K562 (cell line): ENCODE measurements at regions not wholly inside any gene's neighbourhood (a gene's known extent, or its start where the extent isn't known, plus 50 kb on each side); places are given as distances from the start of the nearest gene placed in this dataset.

Experiments used
- ATAC-seq: fragments of 200-7000 bp; cut with Tn5 transposase; 3 replicates; pipeline ENCODE4 v1.9.1; 2020; ENCODE audit warnings: moderate library complexity
- BruUV-seq: library from RNA; stranded (reverse); fragments of 400-500 nt; replicated peaks from 2 replicates; lab custom pipeline; 2021; lab: Mats Ljungman, UMichigan
- CTCF ChIA-PET: fragments of 300-600 bp; formaldehyde crosslinking; extraction: SDS; loops from one replicate; lab custom pipeline; 2021; ENCODE audit warnings: low intra/inter-chr PET ratio; lab: Yijun Ruan, JAX
- POLR2A ChIA-PET: fragments of 300-600, 350-650 bp; sonication (Branson Sonifier 250); formaldehyde crosslinking; extraction: SDS; loops from one replicate; lab custom pipeline; 2021; ENCODE audit warnings: antibody characterized with exemption, inconsistent platforms; lab: Yijun Ruan, JAX
- DNase-seq, 4 experiments: peaks; one replicate each; pipeline versions ENCODE4 v3.0.0 to v3.0.0-alpha.2; 2011 to 2018; ENCODE audit warnings: low spot score in 3 of 4, mixed read lengths in 3 of 4; ENCODE audit errors: extremely low read depth in 1 of 4
- FAIRE-seq: peaks from 2 replicates; lab custom pipeline; 2011; peaks lifted over from hg19 to GRCh38; lab: Jason Lieb, UNC
- H2AFZ ChIP-seq: 2 replicates; pipeline ENCODE4 v1.6.0; 2011; ENCODE audit warnings: low read depth, low read length, control low read depth, inconsistent platforms
- H3K27ac ChIP-seq: fragments of 200-600 bp; 3 replicates; pipeline ENCODE4 v1.8.0; 2011; ENCODE audit warnings: low read depth, mild to moderate bottlenecking, control low read depth, inconsistent platforms, low read length, moderate library complexity, mixed read lengths; ENCODE audit errors: extremely low read depth
- H3K27me3 ChIP-seq, 2 experiments: fragments of 300-600 bp in 1 of 2; 2 replicates in 1 of 2; 3 replicates in 1 of 2; pipeline versions ENCODE4 v1.6.0 to v1.8.0; 2011; ENCODE audit warnings: inconsistent platforms in 2 of 2, low read length in 2 of 2, mild to moderate bottlenecking in 1 of 2, mixed read lengths in 1 of 2, moderate library complexity in 1 of 2; ENCODE audit not compliant: control insufficient read depth in 2 of 2, insufficient read depth in 2 of 2
- H3K36me3 ChIP-seq: fragments of 300-600 bp; 3 replicates; pipeline ENCODE4 v1.8.0; 2011; ENCODE audit warnings: mild to moderate bottlenecking, low read length, inconsistent platforms; ENCODE audit not compliant: control insufficient read depth, insufficient read depth
- H3K4me1 ChIP-seq, 2 experiments: fragments of 200-600 bp in 1 of 2; replicated peaks in 1 of 2; 2 replicates in 1 of 2; 3 replicates in 1 of 2; pipeline versions ENCODE4 v1.5.1 to v1.8.0; 2011; ENCODE audit warnings: inconsistent platforms in 2 of 2, low read length in 2 of 2, mild to moderate bottlenecking in 1 of 2, mixed read lengths in 1 of 2, moderate library complexity in 1 of 2; ENCODE audit not compliant: control insufficient read depth in 2 of 2, insufficient read depth in 2 of 2
- H3K4me2 ChIP-seq: 2 replicates; pipeline ENCODE4 v1.6.1; 2011; ENCODE audit warnings: low read length, control low read depth, inconsistent platforms, mixed read lengths; ENCODE audit not compliant: insufficient read depth
- H3K4me3 ChIP-seq: fragments of 200-600 bp; sonication (generic), shearing (Covaris generic); 2 replicates; pipeline ENCODE4 v1.5.1; 2016; ENCODE audit warnings: control low read depth, inconsistent platforms
- H3K79me2 ChIP-seq: fragments of 200-600 bp; 3 replicates; pipeline ENCODE4 v1.8.0; 2011; ENCODE audit warnings: low read length, inconsistent platforms; ENCODE audit not compliant: control insufficient read depth, insufficient read depth
- H3K9ac ChIP-seq, 2 experiments: 2 replicates each; pipeline versions ENCODE4 v1.6.0 to v1.6.1; 2011; ENCODE audit warnings: low read depth in 2 of 2, low read length in 2 of 2, control low read depth in 1 of 2, inconsistent platforms in 1 of 2, mild to moderate bottlenecking in 1 of 2, mixed read lengths in 1 of 2; ENCODE audit not compliant: insufficient read depth in 1 of 2
- H3K9me1 ChIP-seq: one replicate; pipeline ENCODE4 v1.6.0; 2011; ENCODE audit warnings: inconsistent platforms, mild to moderate bottlenecking, low read length, moderate library complexity; ENCODE audit not compliant: control insufficient read depth, insufficient read depth
- H3K9me3 ChIP-seq: replicated peaks from 2 replicates; pipeline ENCODE4 v1.5.1; 2011; ENCODE audit warnings: low read depth, low read length, inconsistent platforms; ENCODE audit not compliant: control insufficient read depth, insufficient read depth
- H4K20me1 ChIP-seq: replicated peaks from 2 replicates; pipeline ENCODE4 v1.6.1; 2011; ENCODE audit warnings: low read length, inconsistent platforms, mixed read lengths; ENCODE audit not compliant: control insufficient read depth, insufficient read depth
- ATF1 ChIP-seq, 2 experiments: fragments of 450-650 bp in 1 of 2; IDR thresholded peaks; 2 replicates each; pipeline ENCODE4 v1.6.1; 2016; ENCODE audit warnings: missing compliant biosample characterization in 1 of 2, missing genetic modification characterization in 1 of 2
- GTF2E2 ChIP-seq: fragments of 200-800 bp; sonication (Bioruptor generic); IDR thresholded peaks from 2 replicates; pipeline ENCODE4 v1.6.1; 2016; ENCODE audit warnings: missing genetic modification characterization, missing compliant biosample characterization
- HMG20A ChIP-seq: fragments of 450-650 bp; formaldehyde crosslinking; conservative IDR thresholded peaks from 2 replicates; pipeline ENCODE4 v1.4.0; 2020; ENCODE audit warnings: mild to moderate bottlenecking, mixed read lengths
- L3MBTL2 ChIP-seq: fragments of 450-650 bp; IDR thresholded peaks from 2 replicates; pipeline ENCODE4 v1.6.1; 2016; ENCODE audit warnings: mild to moderate bottlenecking, moderate library complexity
- ZFP36 ChIP-seq: fragments of 150-350 bp; IDR thresholded peaks from 2 replicates; pipeline ENCODE4 v1.6.1; 2018; ENCODE audit warnings: low read length, low read depth; ENCODE audit not compliant: partially characterized antibody
- ZNF121 ChIP-seq: sonication (generic); formaldehyde crosslinking; conservative IDR thresholded peaks from 2 replicates; pipeline ENCODE4 v1.8.0; 2022; ENCODE audit warnings: missing genetic modification reagents
- ZNF766 ChIP-seq: fragments of 200-800 bp; sonication (Bioruptor generic); conservative IDR thresholded peaks from 2 replicates; pipeline ENCODE4 v1.6.1; 2016; ENCODE audit warnings: missing genetic modification characterization, missing compliant biosample characterization
- WGBS: fragments of 100-300 bp; shearing (Covaris generic); methylation state at CpG from one replicate; pipeline ENCODE4 v1.1.6; 2016; ENCODE audit warnings: low coverage, mixed read lengths; ENCODE audit not compliant: insufficient coverage; ENCODE audit errors: missing lambda C conversion rate; 5-methylcytosine and 5-hydroxymethylcytosine counted together
- in situ Hi-C: fragments of 300-500 bp; cut with MboI; formaldehyde crosslinking; loops from 4 replicates; pipeline ENCODE4 v1.15.0; 2018; ENCODE audit warnings: inconsistent platforms, mixed read lengths
- intact Hi-C: fragments of 100-400 bp; cut with micrococcal nuclease; formaldehyde crosslinking; loops from 2 replicates; pipeline ENCODE4 v1.14.2; 2022
- TF ChIP-seq, protein P1 (sequence below): sonication (generic); formaldehyde crosslinking; IDR thresholded peaks from 2 replicates; pipeline ENCODE4 v1.8.0; 2023; ENCODE audit warnings: mild to moderate bottlenecking, missing genetic modification reagents
- TF ChIP-seq, protein P2 (sequence below): fragments of 250-450 bp; sonication (Bioruptor Pico); IDR thresholded peaks from 2 replicates; pipeline ENCODE4 v1.8.0; 2021; ENCODE audit warnings: borderline replicate concordance, mild to moderate bottlenecking, moderate library complexity; ENCODE audit not compliant: poor library complexity, severe bottlenecking

DNA sequence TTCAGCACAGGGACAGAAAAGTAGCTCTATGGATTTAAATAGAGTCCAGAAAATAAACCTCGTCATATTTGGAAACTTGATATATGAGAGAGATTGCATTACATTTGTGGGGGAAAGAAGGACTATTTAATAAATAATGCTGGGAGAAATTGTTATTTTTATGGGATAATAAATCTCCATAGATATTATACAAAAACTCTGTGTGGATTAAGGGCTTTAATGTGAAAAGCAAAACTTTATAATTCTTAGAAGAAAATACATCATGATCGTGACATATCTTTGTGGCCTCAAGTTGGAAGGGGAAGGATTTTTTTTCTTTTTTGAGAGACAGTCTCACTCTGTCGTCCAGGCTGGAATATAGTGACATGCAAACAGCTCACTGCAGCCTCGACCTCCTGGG lies 95.0 kb upstream of the LEP start (continued):
- TF ChIP-seq, protein P1, sequence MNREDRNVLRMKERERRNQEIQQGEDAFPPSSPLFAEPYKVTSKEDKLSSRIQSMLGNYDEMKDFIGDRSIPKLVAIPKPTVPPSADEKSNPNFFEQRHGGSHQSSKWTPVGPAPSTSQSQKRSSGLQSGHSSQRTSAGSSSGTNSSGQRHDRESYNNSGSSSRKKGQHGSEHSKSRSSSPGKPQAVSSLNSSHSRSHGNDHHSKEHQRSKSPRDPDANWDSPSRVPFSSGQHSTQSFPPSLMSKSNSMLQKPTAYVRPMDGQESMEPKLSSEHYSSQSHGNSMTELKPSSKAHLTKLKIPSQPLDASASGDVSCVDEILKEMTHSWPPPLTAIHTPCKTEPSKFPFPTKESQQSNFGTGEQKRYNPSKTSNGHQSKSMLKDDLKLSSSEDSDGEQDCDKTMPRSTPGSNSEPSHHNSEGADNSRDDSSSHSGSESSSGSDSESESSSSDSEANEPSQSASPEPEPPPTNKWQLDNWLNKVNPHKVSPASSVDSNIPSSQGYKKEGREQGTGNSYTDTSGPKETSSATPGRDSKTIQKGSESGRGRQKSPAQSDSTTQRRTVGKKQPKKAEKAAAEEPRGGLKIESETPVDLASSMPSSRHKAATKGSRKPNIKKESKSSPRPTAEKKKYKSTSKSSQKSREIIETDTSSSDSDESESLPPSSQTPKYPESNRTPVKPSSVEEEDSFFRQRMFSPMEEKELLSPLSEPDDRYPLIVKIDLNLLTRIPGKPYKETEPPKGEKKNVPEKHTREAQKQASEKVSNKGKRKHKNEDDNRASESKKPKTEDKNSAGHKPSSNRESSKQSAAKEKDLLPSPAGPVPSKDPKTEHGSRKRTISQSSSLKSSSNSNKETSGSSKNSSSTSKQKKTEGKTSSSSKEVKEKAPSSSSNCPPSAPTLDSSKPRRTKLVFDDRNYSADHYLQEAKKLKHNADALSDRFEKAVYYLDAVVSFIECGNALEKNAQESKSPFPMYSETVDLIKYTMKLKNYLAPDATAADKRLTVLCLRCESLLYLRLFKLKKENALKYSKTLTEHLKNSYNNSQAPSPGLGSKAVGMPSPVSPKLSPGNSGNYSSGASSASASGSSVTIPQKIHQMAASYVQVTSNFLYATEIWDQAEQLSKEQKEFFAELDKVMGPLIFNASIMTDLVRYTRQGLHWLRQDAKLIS (CRISPR knock-in tag), result no peak

DNA sequence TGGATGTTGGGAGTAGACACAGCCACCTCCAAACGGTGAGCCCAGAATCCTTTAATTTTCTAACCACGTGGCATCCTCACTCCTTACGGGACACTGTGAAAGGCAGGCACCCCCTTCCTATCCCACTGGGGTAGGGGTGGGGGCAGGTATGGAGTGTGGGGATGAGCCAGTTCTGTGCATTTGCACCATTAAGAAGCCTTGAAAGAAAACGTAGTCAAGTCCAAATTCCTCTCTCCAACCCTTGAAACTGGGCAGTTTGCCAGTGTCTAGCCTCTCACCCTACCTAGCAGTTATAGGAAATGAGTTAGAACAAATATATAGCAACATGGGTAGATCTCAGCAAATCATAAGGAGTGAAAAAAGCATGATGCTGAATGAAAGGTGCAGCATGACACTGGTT lies 92.4 kb upstream of the LEP start:
- Histone ChIP-seq H3K36me3 (no peaks in the 10 kb centered on the region), H3K4me1 (no peaks in the 10 kb centered on the region), H3K79me2 (no peaks in the 10 kb centered on the region), H3K9me1 (no peaks in the 10 kb centered on the region), H4K20me1 (no peaks in the 10 kb centered on the region)
- CTCF ChIA-PET, result no interaction called here
- DNase-seq, result peak in 1 of 4 experiments; percentile 4
- no TSS peak for BruUV-seq
- ATAC-seq, result no peak
- TF ChIP-seq ZNF766 (CRISPR knock-in tag), result no peak
- no peak for TF ChIP-seq ATF1 (CRISPR knock-in tag; IDR thresholded peaks at IDR 0.05)
- TF ChIP-seq ATF1 (tag; IDR thresholded peaks at IDR 0.05), result no peak
- TF ChIP-seq L3MBTL2, result no peak
- TF ChIP-seq, protein P2, sequence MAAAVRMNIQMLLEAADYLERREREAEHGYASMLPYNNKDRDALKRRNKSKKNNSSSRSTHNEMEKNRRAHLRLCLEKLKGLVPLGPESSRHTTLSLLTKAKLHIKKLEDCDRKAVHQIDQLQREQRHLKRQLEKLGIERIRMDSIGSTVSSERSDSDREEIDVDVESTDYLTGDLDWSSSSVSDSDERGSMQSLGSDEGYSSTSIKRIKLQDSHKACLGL, result no peak
- TF ChIP-seq GTF2E2 (tag), result no peak
- no peak for TF ChIP-seq ZNF121
- no peak for TF ChIP-seq HMG20A (CRISPR knock-in tag)
- no peak for TF ChIP-seq ZFP36
- TF ChIP-seq, all 486 proteins: peak for 0
- POLR2A ChIA-PET, result no interaction called here
- H3K9me3 ChIP-seq, result no peaks in the 10 kb centered on the region
- 0% methylated on average over 4 of the region's 4 CpGs for WGBS
- H2AFZ ChIP-seq, result no peak overlapping the region
- FAIRE-seq, result no peak
- H3K27me3 ChIP-seq, result peaks cover 28 to 32% of the 10 kb centered on the region in 2 experiments
- H3K4me3 ChIP-seq, result no peak overlapping the region
- no peak overlapping the region for H3K27ac ChIP-seq
- intact Hi-C loops, result no loop called here
- no peak overlapping the region for H3K9ac ChIP-seq
- in situ Hi-C loops, result no loop called here
- H3K4me2 ChIP-seq, result no peak overlapping the region
